CD4-positive, alpha-beta T cell treated with Interleukin-6 at 100 ng/mL for 8 hours (primary cell): ENCODE measurements at regions not wholly inside any gene's neighbourhood (a gene's known extent, or its start where the extent isn't known, plus 50 kb on each side); places are given as distances from the start of the nearest gene placed in this dataset.
"Not testable (repeated sequence)": the region's sequence is repeated elsewhere in the genome, so short reads cannot be mapped to it uniquely, and the experiment has no call there.

Experiments used
- DNase-seq: peaks from one replicate; pipeline ENCODE4 v3.0.0-alpha.2; 2020; ENCODE audit warnings: mixed read lengths, low spot score

GRCh38 chr3:75394102-75394501, 270.0 kb upstream of the FRG2C start:
- DNase-seq, result not testable (repeated sequence)

GRCh38 chr3:75394562-75395360, 269.4 kb upstream of the FRG2C start:
- DNase-seq, result not testable (repeated sequence)

- DNase-seq, result no peak
These were observed 268.4 kb upstream of the FRG2C start for GRCh38 chr3:75395580-75396315.

GRCh38 chr3:75396316-75396802, 267.8 kb upstream of the FRG2C start:
- DNase-seq, result no peak

- not testable (repeated sequence) for DNase-seq
These were observed 266.6 kb upstream of the FRG2C start for GRCh38 chr3:75397486-75397885.

GRCh38 chr3:75422101-75422945, 241.8 kb upstream of the FRG2C start:
- DNase-seq, result not testable (repeated sequence)

GRCh38 chr3:75425379-75425778, 238.7 kb upstream of the FRG2C start:
- not testable (repeated sequence) for DNase-seq

- DNase-seq, result not testable (repeated sequence)
These were observed 236.6 kb upstream of the FRG2C start for GRCh38 chr3:75427486-75427885.

GRCh38 chr3:75427906-75428305, 236.2 kb upstream of the FRG2C start:
- not testable (repeated sequence) for DNase-seq

GRCh38 chr3:75429561-75430220, 234.4 kb upstream of the FRG2C start:
- peak; percentile 61 for DNase-seq

- not testable (repeated sequence) for DNase-seq
These were observed 233.7 kb upstream of the FRG2C start for GRCh38 chr3:75430406-75430805.

- DNase-seq, result not testable (repeated sequence)
These were observed 233.0 kb upstream of the FRG2C start for GRCh38 chr3:75431120-75431519.

- not testable (repeated sequence) for DNase-seq
These were observed 231.7 kb upstream of the FRG2C start for GRCh38 chr3:75432466-75432865.

- not testable (repeated sequence) for DNase-seq
These were observed 231.2 kb upstream of the FRG2C start for GRCh38 chr3:75432885-75433284.

- not testable (repeated sequence) for DNase-seq
These were observed 230.8 kb upstream of the FRG2C start for GRCh38 chr3:75433295-75433694.

- DNase-seq, result not testable (repeated sequence)
These were observed 229.7 kb upstream of the FRG2C start for GRCh38 chr3:75434276-75434912.

- peak; percentile 98 for DNase-seq
These were observed 229.0 kb upstream of the FRG2C start for GRCh38 chr3:75434913-75435793.

- DNase-seq, result not testable (repeated sequence)
These were observed 228.2 kb upstream of the FRG2C start for GRCh38 chr3:75435794-75436400.

GRCh38 chr3:75440986-75441385, 223.1 kb upstream of the FRG2C start:
- not testable (repeated sequence) for DNase-seq
